H9 (cell line): ENCODE measurements at regions not wholly inside any gene's neighbourhood (a gene's known extent, or its start where the extent isn't known, plus 50 kb on each side); places are given as distances from the start of the nearest gene placed in this dataset.

Experiments
- DNase-seq: peaks from one replicate; pipeline ENCODE4 v3.0.0-alpha.2; 2017
- H2AFZ ChIP-seq: one replicate; pipeline ENCODE4 v1.6.1; 2013; ENCODE audit warnings: mild to moderate bottlenecking, low read length, control low read depth, moderate library complexity
- H2AK5ac ChIP-seq: 2 replicates; pipeline ENCODE4 v1.6.1; 2013; ENCODE audit warnings: low read length, control low read depth, mixed read lengths; ENCODE audit not compliant: insufficient read length
- H2BK120ac ChIP-seq: one replicate; pipeline ENCODE4 v1.6.1; 2013; ENCODE audit warnings: low read depth, mild to moderate bottlenecking, low read length, control low read depth, inconsistent platforms; ENCODE audit not compliant: poor library complexity, severe bottlenecking
- H2BK12ac ChIP-seq: 2 replicates; pipeline ENCODE4 v1.6.1; 2013; ENCODE audit warnings: low read length, control low read depth, mixed read lengths, low read depth; ENCODE audit not compliant: insufficient read length
- H2BK15ac ChIP-seq: 2 replicates; pipeline ENCODE4 v1.6.1; 2013; ENCODE audit warnings: low read depth, low read length, control low read depth
- H2BK20ac ChIP-seq: one replicate; pipeline ENCODE4 v1.6.1; 2013; ENCODE audit warnings: low read depth, mild to moderate bottlenecking, low read length, control low read depth, inconsistent platforms; ENCODE audit not compliant: poor library complexity, severe bottlenecking
- H2BK5ac ChIP-seq: 2 replicates; pipeline ENCODE4 v1.6.1; 2013; ENCODE audit warnings: low read length, control low read depth, mixed read lengths; ENCODE audit not compliant: insufficient read length
- H3K14ac ChIP-seq: 2 replicates; pipeline ENCODE4 v1.6.1; 2013; ENCODE audit warnings: low read length, control low read depth; ENCODE audit not compliant: insufficient read depth
- H3K18ac ChIP-seq: 2 replicates; pipeline ENCODE4 v1.6.1; 2013; ENCODE audit warnings: low read depth, mild to moderate bottlenecking, mixed read lengths, low read length, control low read depth; ENCODE audit not compliant: insufficient read length
- H3K23ac ChIP-seq: 2 replicates; pipeline ENCODE4 v1.6.1; 2013; ENCODE audit warnings: low read length, control low read depth, mixed read lengths, low read depth; ENCODE audit not compliant: insufficient read length
- H3K23me2 ChIP-seq: 2 replicates; pipeline ENCODE4 v1.6.1; 2013; ENCODE audit warnings: low read depth, mild to moderate bottlenecking, mixed read lengths, low read length, control low read depth; ENCODE audit not compliant: insufficient read length, poor library complexity, severe bottlenecking
- H3K27ac ChIP-seq: 2 replicates; pipeline ENCODE4 v1.5.1; 2013; ENCODE audit warnings: low read length, control low read depth, mixed read lengths, low read depth; ENCODE audit not compliant: insufficient read length
- H3K27me3 ChIP-seq: 2 replicates; pipeline ENCODE4 v1.6.1; 2013; ENCODE audit warnings: low read length, control low read depth, inconsistent platforms; ENCODE audit not compliant: insufficient read depth
- H3K4ac ChIP-seq: 2 replicates; pipeline ENCODE4 v1.6.1; 2013; ENCODE audit warnings: low read depth, mild to moderate bottlenecking, control low read depth, inconsistent platforms, low read length, moderate library complexity
- H3K4me1 ChIP-seq: 2 replicates; pipeline ENCODE4 v1.6.1; 2013; ENCODE audit warnings: low read length, control low read depth, inconsistent platforms; ENCODE audit not compliant: insufficient read depth
- H3K4me2 ChIP-seq: 2 replicates; pipeline ENCODE4 v1.6.1; 2013; ENCODE audit warnings: low read length, control low read depth, mixed read lengths; ENCODE audit not compliant: insufficient read length, insufficient read depth
- H3K56ac ChIP-seq: 2 replicates; pipeline ENCODE4 v1.6.1; 2013; ENCODE audit warnings: low read depth, mild to moderate bottlenecking, mixed read lengths, low read length, control low read depth; ENCODE audit not compliant: insufficient read length
- H3K79me1 ChIP-seq: 2 replicates; pipeline ENCODE4 v1.6.1; 2013; ENCODE audit warnings: low read depth, mild to moderate bottlenecking, moderate library complexity, low read length, control low read depth, inconsistent platforms; ENCODE audit not compliant: insufficient read depth, poor library complexity, severe bottlenecking
- H3K79me2 ChIP-seq: 2 replicates; pipeline ENCODE4 v1.6.1; 2013; ENCODE audit warnings: low read length, control low read depth, inconsistent platforms; ENCODE audit not compliant: insufficient read depth
- H3K9ac ChIP-seq: 2 replicates; pipeline ENCODE4 v1.6.1; 2013; ENCODE audit warnings: low read length, control low read depth, mixed read lengths; ENCODE audit not compliant: insufficient read length; ENCODE audit errors: extremely low read depth
- H3K9me3 ChIP-seq: one replicate; pipeline ENCODE4 v1.6.1; 2013; ENCODE audit warnings: low read depth, low read length, inconsistent platforms; ENCODE audit not compliant: control insufficient read depth
- H3T11ph ChIP-seq: one replicate; pipeline ENCODE4 v1.6.1; 2013; ENCODE audit warnings: mild to moderate bottlenecking, low read length, control low read depth, inconsistent platforms
- H4K20me1 ChIP-seq: one replicate; pipeline ENCODE4 v1.6.1; 2013; ENCODE audit not compliant: control insufficient read depth, insufficient read length, insufficient read depth
- H4K5ac ChIP-seq: 2 replicates; pipeline ENCODE4 v1.6.1; 2013; ENCODE audit warnings: low read depth, mild to moderate bottlenecking, mixed read lengths, low read length, control low read depth; ENCODE audit not compliant: insufficient read length
- H4K8ac ChIP-seq: replicated peaks from 2 replicates; pipeline ENCODE4 v1.6.1; 2013; ENCODE audit warnings: low read length, control low read depth, mixed read lengths, low read depth; ENCODE audit not compliant: insufficient read length
- H4K91ac ChIP-seq: 2 replicates; pipeline ENCODE4 v1.6.1; 2013; ENCODE audit warnings: low read depth, mild to moderate bottlenecking, moderate library complexity, mixed read lengths, low read length, control low read depth; ENCODE audit not compliant: insufficient read length
- H3K27ac Mint-ChIP-seq, 3 experiments: 2 replicates in 2 of 3; 3 replicates in 1 of 3; pipeline ENCODE4 v1.8.0; 2020 to 2021; ENCODE audit warnings: mixed read lengths in 3 of 3, mild to moderate bottlenecking in 1 of 3, moderate library complexity in 1 of 3
- H3K27me3 Mint-ChIP-seq: 2 replicates; pipeline ENCODE4 v1.8.0; 2021; ENCODE audit warnings: low read depth, mild to moderate bottlenecking, moderate library complexity, mixed read lengths
- H3K36me3 Mint-ChIP-seq, 3 experiments: 2 replicates in 2 of 3; 3 replicates in 1 of 3; pipeline ENCODE4 v1.8.0; 2020 to 2021; ENCODE audit warnings: low read depth in 3 of 3, mixed read lengths in 3 of 3; ENCODE audit not compliant: insufficient read depth in 1 of 3
- H3K4me1 Mint-ChIP-seq, 2 experiments: 2 replicates each; pipeline ENCODE4 v1.8.0; 2020; ENCODE audit warnings: mixed read lengths in 2 of 2
- H3K4me3 Mint-ChIP-seq, 2 experiments: 2 replicates in 1 of 2; 3 replicates in 1 of 2; pipeline ENCODE4 v1.8.0; 2020 to 2021; ENCODE audit warnings: mild to moderate bottlenecking in 2 of 2, mixed read lengths in 2 of 2, moderate library complexity in 1 of 2
- H3K9me3 Mint-ChIP-seq, 2 experiments: 2 replicates in 1 of 2; 3 replicates in 1 of 2; pipeline ENCODE4 v1.8.0; 2020; ENCODE audit warnings: mild to moderate bottlenecking in 2 of 2, mixed read lengths in 2 of 2, moderate library complexity in 1 of 2
- WGBS: extraction: QIAGEN DNeasy Blood & Tissue Kit; methylation state at CpG from one replicate; pipeline ENCODE4 v1.1.7; 2013; ENCODE audit warnings: missing lambda C conversion rate, low lambda C conversion rate, mixed read lengths; ENCODE audit not compliant: insufficient read length; ENCODE audit errors: extremely low coverage; 5-methylcytosine and 5-hydroxymethylcytosine counted together
- TF ChIP-seq, protein P1 (sequence below): fragments of 200-600 bp; sonication (generic); conservative IDR thresholded peaks from 3 replicates; pipeline ENCODE4 v1.8.0; 2021; ENCODE audit warnings: antibody characterized with exemption, mild to moderate bottlenecking

- Histone ChIP-seq H4K91ac (no peak overlapping the region), H3K56ac (no peak overlapping the region), H2BK20ac (no peak overlapping the region), H2BK120ac (no peak overlapping the region), H2AFZ (no peak overlapping the region), H3K4me2 (no peak overlapping the region), H3K27ac (no peak overlapping the region), H2BK12ac (no peak overlapping the region), H3K23ac (no peak overlapping the region), H4K8ac (no peak overlapping the region), H3T11ph (no peak overlapping the region), H3K23me2 (no peaks in the 10 kb centered on the region), H3K18ac (no peak overlapping the region), H3K4me1 (no peaks in the 10 kb centered on the region), H4K20me1 (no peaks in the 10 kb centered on the region), H4K5ac (no peak overlapping the region), H3K9me3 (no peaks in the 10 kb centered on the region), H2AK5ac (no peak overlapping the region), H3K79me1 (no peaks in the 10 kb centered on the region), H2BK15ac (no peak overlapping the region), H3K14ac (no peak overlapping the region), H2BK5ac (no peak overlapping the region), H3K27me3 (no peaks in the 10 kb centered on the region), H3K4ac (no peak overlapping the region), H3K9ac (no peak overlapping the region), H3K79me2 (no peaks in the 10 kb centered on the region)
- WGBS, result no CpG with 5 or more reads among the region's 3 CpGs
- H3K9me3 Mint-ChIP-seq, result no peaks in the 10 kb centered on the region
- H3K4me1 Mint-ChIP-seq, result no peaks in the 10 kb centered on the region
- TF ChIP-seq, protein P1, sequence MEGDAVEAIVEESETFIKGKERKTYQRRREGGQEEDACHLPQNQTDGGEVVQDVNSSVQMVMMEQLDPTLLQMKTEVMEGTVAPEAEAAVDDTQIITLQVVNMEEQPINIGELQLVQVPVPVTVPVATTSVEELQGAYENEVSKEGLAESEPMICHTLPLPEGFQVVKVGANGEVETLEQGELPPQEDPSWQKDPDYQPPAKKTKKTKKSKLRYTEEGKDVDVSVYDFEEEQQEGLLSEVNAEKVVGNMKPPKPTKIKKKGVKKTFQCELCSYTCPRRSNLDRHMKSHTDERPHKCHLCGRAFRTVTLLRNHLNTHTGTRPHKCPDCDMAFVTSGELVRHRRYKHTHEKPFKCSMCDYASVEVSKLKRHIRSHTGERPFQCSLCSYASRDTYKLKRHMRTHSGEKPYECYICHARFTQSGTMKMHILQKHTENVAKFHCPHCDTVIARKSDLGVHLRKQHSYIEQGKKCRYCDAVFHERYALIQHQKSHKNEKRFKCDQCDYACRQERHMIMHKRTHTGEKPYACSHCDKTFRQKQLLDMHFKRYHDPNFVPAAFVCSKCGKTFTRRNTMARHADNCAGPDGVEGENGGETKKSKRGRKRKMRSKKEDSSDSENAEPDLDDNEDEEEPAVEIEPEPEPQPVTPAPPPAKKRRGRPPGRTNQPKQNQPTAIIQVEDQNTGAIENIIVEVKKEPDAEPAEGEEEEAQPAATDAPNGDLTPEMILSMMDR, result no peak
- no peaks in the 10 kb centered on the region for H3K36me3 Mint-ChIP-seq
- no peaks in the 10 kb centered on the region for H3K27me3 Mint-ChIP-seq
- no peak overlapping the region for H3K4me3 Mint-ChIP-seq
- no peak overlapping the region for H3K27ac Mint-ChIP-seq
- no peak for DNase-seq
Measured at GRCh38 chr18:65974758-65975157, 223.9 kb downstream of the CDH7 start.
